Loucy (cell line): ENCODE measurements at regions not wholly inside any gene's neighbourhood (a gene's known extent, or its start where the extent isn't known, plus 50 kb on each side); places are given as distances from the start of the nearest gene placed in this dataset.

ENCODE experiments used
- EZH2phosphoT487 ChIP-seq: fragments of 200-600 bp; IDR thresholded peaks from 2 replicates; pipeline ENCODE4 v1.6.1; 2018; ENCODE audit warnings: antibody characterized with exemption, mild to moderate bottlenecking, moderate library complexity, borderline replicate concordance
- TF ChIP-seq, protein P1 (sequence below): fragments of 200-600 bp; sonication (generic); conservative IDR thresholded peaks from 2 replicates; pipeline ENCODE4 v1.5.1; 2014; ENCODE audit warnings: mild to moderate bottlenecking, antibody characterized with exemption, low read length

DNA sequence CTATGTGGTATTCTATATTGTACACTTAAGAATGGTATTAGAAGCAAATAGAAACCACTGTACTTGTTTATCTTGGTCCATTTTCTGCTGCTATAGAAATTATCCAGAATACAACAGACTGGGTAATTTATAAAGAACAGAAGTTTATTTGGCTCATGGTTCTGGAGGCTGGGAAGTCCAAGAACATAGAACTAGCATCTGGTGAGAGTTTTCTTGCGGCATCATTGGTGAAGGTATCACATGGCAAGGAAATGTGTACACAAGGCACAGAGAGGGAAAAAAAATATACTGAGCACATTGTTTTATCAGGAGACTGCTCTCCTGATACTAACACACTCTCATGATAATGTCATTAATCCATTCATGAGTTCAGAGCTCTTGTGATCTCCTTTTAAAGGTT lies 130.3 kb upstream of the STXBP6 start:
- TF ChIP-seq, protein P1, sequence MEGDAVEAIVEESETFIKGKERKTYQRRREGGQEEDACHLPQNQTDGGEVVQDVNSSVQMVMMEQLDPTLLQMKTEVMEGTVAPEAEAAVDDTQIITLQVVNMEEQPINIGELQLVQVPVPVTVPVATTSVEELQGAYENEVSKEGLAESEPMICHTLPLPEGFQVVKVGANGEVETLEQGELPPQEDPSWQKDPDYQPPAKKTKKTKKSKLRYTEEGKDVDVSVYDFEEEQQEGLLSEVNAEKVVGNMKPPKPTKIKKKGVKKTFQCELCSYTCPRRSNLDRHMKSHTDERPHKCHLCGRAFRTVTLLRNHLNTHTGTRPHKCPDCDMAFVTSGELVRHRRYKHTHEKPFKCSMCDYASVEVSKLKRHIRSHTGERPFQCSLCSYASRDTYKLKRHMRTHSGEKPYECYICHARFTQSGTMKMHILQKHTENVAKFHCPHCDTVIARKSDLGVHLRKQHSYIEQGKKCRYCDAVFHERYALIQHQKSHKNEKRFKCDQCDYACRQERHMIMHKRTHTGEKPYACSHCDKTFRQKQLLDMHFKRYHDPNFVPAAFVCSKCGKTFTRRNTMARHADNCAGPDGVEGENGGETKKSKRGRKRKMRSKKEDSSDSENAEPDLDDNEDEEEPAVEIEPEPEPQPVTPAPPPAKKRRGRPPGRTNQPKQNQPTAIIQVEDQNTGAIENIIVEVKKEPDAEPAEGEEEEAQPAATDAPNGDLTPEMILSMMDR, result no peak
- TF ChIP-seq EZH2phosphoT487, result no peak
